GM13977 (cell line): ENCODE measurements at regions not wholly inside any gene's neighbourhood (a gene's known extent, or its start where the extent isn't known, plus 50 kb on each side); places are given as distances from the start of the nearest gene placed in this dataset.
"Not testable (repeated sequence)": the region's sequence is repeated elsewhere in the genome, so short reads cannot be mapped to it uniquely, and the experiment has no call there.

ENCODE experiments used
- DNase-seq: peaks from one replicate; pipeline ENCODE4 v3.0.0; 2012; ENCODE audit warnings: low spot score
- CTCF ChIP-seq: IDR thresholded peaks from 2 replicates; pipeline ENCODE4 v1.5.1; 2012; ENCODE audit warnings: mild to moderate bottlenecking, control low read depth; ENCODE audit not compliant: insufficient read depth; ENCODE audit errors: extremely low read depth, missing control alignments
- in situ Hi-C: fragments of 300-500 bp; cut with MboI; formaldehyde crosslinking; loops from one replicate; pipeline ENCODE4 v1.12.0; 2022; ENCODE audit warnings: low sequenced_read_pairs, low pct_unique_long_range_greater_than_20kb, mixed read lengths, inconsistent platforms; ENCODE audit not compliant: unreplicated experiment

- in situ Hi-C loops = no loop called here
- DNase-seq = no peak
- no peak for TF ChIP-seq CTCF
These were observed 167.1 kb upstream of the SMIM30 start for GRCh38 chr7:113285411-113285810.

- no peak for TF ChIP-seq CTCF
- in situ Hi-C loops = no loop called here
These were observed 165.5 kb upstream of the SMIM30 start for GRCh38 chr7:113283861-113284260.

DNA sequence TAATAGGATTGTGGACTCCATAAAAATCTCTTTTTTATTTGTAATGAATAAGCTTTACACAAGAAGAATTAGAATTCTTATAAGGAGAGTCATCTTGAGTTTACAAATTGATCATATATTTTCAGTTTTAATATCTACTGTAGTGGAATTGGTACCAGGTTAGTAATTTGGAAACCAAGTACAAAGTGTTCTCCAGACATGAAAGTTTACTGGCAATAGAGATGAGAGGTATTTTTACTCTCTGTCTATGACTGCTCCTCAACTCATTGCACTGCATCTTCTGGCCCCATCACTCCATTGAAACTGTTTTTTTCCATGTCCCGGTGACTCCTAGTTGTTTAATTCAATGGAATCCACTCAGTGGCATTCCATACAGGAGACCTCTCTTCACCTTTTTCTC is 164.5 kb upstream of the SMIM30 start:
- TF ChIP-seq CTCF = no peak
- DNase-seq = no peak
- in situ Hi-C loops = no loop called here

More at GRCh38 chr7:113283861-113284260, 165.5 kb upstream of the SMIM30 start:
- no peak for DNase-seq

DNA sequence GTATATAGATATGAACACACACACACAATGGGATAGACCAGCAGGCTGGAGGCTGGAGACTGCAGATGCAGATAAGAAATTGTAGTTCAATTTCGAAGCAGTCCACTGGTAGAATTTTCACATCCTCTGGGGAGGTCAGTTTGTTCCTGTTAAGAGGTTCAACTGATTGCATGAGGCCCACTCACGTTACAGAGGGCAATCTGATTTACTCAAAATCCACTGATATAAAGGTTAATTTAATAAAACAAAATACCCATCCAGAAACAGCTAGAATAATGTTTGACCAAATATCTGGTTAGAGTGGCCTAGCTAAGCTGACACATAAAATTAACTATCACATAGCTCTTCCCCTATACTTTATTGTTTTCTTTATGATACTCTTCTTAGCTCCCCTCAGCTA is 162.9 kb upstream of the SMIM30 start:
- DNase-seq = no peak
- in situ Hi-C loops = no loop called here

DNA sequence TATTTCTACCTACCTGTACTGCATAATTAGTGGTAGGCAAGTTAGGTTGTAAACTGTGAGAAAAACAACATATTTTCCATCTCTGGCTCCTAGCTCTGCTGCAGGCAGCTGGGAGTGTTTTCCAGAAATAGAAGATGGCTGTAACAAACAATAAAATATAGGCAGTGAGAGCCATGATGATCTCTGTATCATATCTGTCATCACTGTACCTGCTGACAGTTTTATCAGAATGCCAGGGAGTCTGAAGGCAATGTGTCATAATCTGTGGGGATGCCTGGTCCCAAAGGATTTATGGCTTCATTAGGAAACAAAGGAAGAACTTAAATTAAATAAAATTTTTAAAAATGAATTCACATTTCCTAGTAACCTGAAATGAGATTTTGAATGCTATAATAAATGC is 160.9 kb upstream of the SMIM30 start:
- in situ Hi-C loops = no loop called here
- no peak for TF ChIP-seq CTCF
- no peak for DNase-seq

More for the DNA sequence above, 162.9 kb upstream of the SMIM30 start:
- no peak for TF ChIP-seq CTCF

GRCh38 chr7:113270790-113271189 is 152.4 kb upstream of the SMIM30 start:
- DNase-seq = no peak
- in situ Hi-C loops = no loop called here
- no peak for TF ChIP-seq CTCF

GRCh38 chr7:113269592-113269991 is 151.2 kb upstream of the SMIM30 start:
- in situ Hi-C loops, DNase-seq: not testable (repeated sequence)
